ENCODE measurements at regions not wholly inside any gene's neighbourhood (a gene's known extent, or its start where the extent isn't known, plus 50 kb on each side); places are given as distances from the start of the nearest gene placed in this dataset.

GRCh38 chrX:43581888-43582539 is 74.1 kb upstream of the MAOA start (continued):
- no peak for TF ChIP-seq REST (IDR thresholded peaks at IDR 0.05)

DNA sequence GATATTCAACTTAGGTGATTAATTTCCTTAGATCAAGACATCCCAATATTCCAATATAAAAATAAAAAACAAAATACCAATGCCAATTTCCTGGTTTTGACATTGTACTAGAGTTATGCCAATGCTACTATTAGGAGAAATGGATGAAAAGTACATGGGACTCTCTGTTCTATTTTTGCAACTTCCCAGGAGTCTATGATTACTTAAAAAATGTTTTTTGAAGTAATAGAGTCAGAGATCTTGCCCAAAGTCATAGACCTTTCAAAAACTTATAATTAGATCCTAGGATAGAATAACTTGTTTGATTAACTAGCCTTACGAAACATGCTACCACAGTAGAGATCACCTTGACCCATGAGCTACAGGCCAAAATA is 73.6 kb upstream of the MAOA start:
- Histone ChIP-seq H3K4me3 (ENCODE audit: low read depth in 1 of 3, low read length in 3 of 3) (no peak overlapping the region), H3K27me3 (ENCODE audit: control insufficient read depth in 4 of 4, insufficient read depth in 4 of 4, low read length in 3 of 4) (peaks cover 0 to 7% (median 0%) of the 10 kb centered on the region in 4 donors), H3K4me1 (ENCODE audit: control insufficient read depth in 4 of 4, insufficient read depth in 4 of 4, low read length in 3 of 4) (no peaks in the 10 kb centered on the region), H3K9ac (ENCODE audit: low read depth in 1 of 2, low read length in 2 of 2) (no peak overlapping the region), H3K9me3 (ENCODE audit: control insufficient read depth in 4 of 4, low read length in 3 of 4) (no peaks in the 10 kb centered on the region), H3K27ac (ENCODE audit: low read depth in 1 of 2, low read length in 2 of 2) (no peak overlapping the region), H3K36me3 (ENCODE audit: control insufficient read depth in 4 of 4, insufficient read depth in 3 of 4, low read depth in 1 of 4, low read length in 3 of 4) (no peaks in the 10 kb centered on the region)
- DNase-seq (ENCODE audit: low spot score), result no peak
- WGBS, result 78% methylated on average over 1 of the region's 1 CpG
- TF ChIP-seq YY1 (IDR thresholded peaks at IDR 0.05) (no peak), SP1 (IDR thresholded peaks at IDR 0.05) (no peak), HNF4G (IDR thresholded peaks at IDR 0.05) (no peak), RXRA (IDR thresholded peaks at IDR 0.05) (no peak), CTCF (IDR thresholded peaks at IDR 0.05; ENCODE audit: low read depth, low read length, missing input control) (no peak), ATF3 (IDR thresholded peaks at IDR 0.05) (no peak), MAX (IDR thresholded peaks at IDR 0.05) (no peak), HNF4A (conservative IDR thresholded peaks at IDR 0.05) (no peak), TAF1 (conservative IDR thresholded peaks at IDR 0.05) (no peak), RAD21 (IDR thresholded peaks at IDR 0.05) (no peak), JUND (IDR thresholded peaks at IDR 0.05) (no peak)
- TF ChIP-seq, protein P1, sequence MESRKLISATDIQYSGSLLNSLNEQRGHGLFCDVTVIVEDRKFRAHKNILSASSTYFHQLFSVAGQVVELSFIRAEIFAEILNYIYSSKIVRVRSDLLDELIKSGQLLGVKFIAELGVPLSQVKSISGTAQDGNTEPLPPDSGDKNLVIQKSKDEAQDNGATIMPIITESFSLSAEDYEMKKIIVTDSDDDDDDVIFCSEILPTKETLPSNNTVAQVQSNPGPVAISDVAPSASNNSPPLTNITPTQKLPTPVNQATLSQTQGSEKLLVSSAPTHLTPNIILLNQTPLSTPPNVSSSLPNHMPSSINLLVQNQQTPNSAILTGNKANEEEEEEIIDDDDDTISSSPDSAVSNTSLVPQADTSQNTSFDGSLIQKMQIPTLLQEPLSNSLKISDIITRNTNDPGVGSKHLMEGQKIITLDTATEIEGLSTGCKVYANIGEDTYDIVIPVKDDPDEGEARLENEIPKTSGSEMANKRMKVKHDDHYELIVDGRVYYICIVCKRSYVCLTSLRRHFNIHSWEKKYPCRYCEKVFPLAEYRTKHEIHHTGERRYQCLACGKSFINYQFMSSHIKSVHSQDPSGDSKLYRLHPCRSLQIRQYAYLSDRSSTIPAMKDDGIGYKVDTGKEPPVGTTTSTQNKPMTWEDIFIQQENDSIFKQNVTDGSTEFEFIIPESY (IDR thresholded peaks at IDR 0.05), result no peak

All from liver (tissue), 8 donors.